SU-DHL-6 (cell line): ENCODE measurements at regions not wholly inside any gene's neighbourhood (a gene's known extent, or its start where the extent isn't known, plus 50 kb on each side); places are given as distances from the start of the nearest gene placed in this dataset.

Experiments
- H2AFZ ChIP-seq: fragments of 200-600 bp; sonication (generic); 2 replicates; pipeline ENCODE4 v1.6.1; 2014; ENCODE audit warnings: low read depth, mild to moderate bottlenecking, moderate library complexity, mixed read lengths, antibody characterized with exemption, low read length; ENCODE audit not compliant: severe bottlenecking
- H3F3A ChIP-seq: fragments of 200-600 bp; shearing (Covaris generic); 2 replicates; pipeline ENCODE4 v1.6.0; 2016; ENCODE audit warnings: antibody characterized with exemption, mild to moderate bottlenecking; ENCODE audit not compliant: insufficient read depth
- H3K27ac ChIP-seq: fragments of 200-600 bp; sonication (generic); 2 replicates; pipeline ENCODE4 v1.5.1; 2016; ENCODE audit warnings: low read depth, mild to moderate bottlenecking, low read length, moderate library complexity, mixed read lengths
- H3K27me3 ChIP-seq: fragments of 200-600 bp; sonication (generic), shearing (Covaris generic); 2 replicates; pipeline ENCODE4 v1.6.0; 2014; ENCODE audit warnings: mild to moderate bottlenecking, low read length
- H3K36me3 ChIP-seq: fragments of 200-600 bp; sonication (generic); 2 replicates; pipeline ENCODE4 v1.6.1; 2014; ENCODE audit warnings: mild to moderate bottlenecking, low read length, mixed read lengths
- H3K4me2 ChIP-seq: fragments of 300-600, 200-600 bp; shearing (Covaris generic), sonication (generic); 2 replicates; pipeline ENCODE4 v1.6.0; 2014; ENCODE audit warnings: low read length, low read depth, mild to moderate bottlenecking; ENCODE audit not compliant: poor library complexity, severe bottlenecking
- H3K4me3 ChIP-seq: fragments of 200-600 bp; sonication (generic); 2 replicates; pipeline ENCODE4 v1.5.1; 2014; ENCODE audit warnings: antibody characterized with exemption, low read length, mild to moderate bottlenecking, mixed read lengths; ENCODE audit not compliant: insufficient read depth, poor library complexity, severe bottlenecking
- H3K79me2 ChIP-seq: fragments of 200-600 bp; sonication (generic); 2 replicates; pipeline ENCODE4 v1.6.1; 2014; ENCODE audit warnings: mild to moderate bottlenecking, low read length, moderate library complexity; ENCODE audit not compliant: insufficient read depth
- H3K9ac ChIP-seq: fragments of 200-600 bp; sonication (generic); 2 replicates; pipeline ENCODE4 v1.7.0; 2014; ENCODE audit warnings: mild to moderate bottlenecking, low read length
- H3K9me2 ChIP-seq: fragments of 200-600 bp; sonication (generic); replicated peaks from 2 replicates; pipeline ENCODE4 v1.6.1; 2014; ENCODE audit warnings: low read length; ENCODE audit not compliant: insufficient read depth
- H3K9me3 ChIP-seq: fragments of 200-600 bp; sonication (generic); 2 replicates; pipeline ENCODE4 v1.6.1; 2014; ENCODE audit warnings: low read length, mixed read lengths; ENCODE audit not compliant: insufficient read depth
- H4K20me1 ChIP-seq: fragments of 200-600 bp; sonication (generic); 2 replicates; pipeline ENCODE4 v1.6.1; 2014; ENCODE audit warnings: low read depth, mild to moderate bottlenecking, antibody characterized with exemption, low read length, moderate library complexity, mixed read lengths
- EZH2phosphoT487 ChIP-seq: fragments of 200-600 bp; sonication (generic), shearing (Covaris generic); conservative IDR thresholded peaks from 2 replicates; pipeline ENCODE4 v1.6.1; 2018; ENCODE audit warnings: mild to moderate bottlenecking, antibody characterized with exemption, low read length, moderate library complexity, mixed read lengths
- TF ChIP-seq, protein P1 (sequence below): fragments of 200-600 bp; sonication (generic); IDR thresholded peaks from one replicate; pipeline ENCODE4 v1.5.1; 2017; ENCODE audit warnings: antibody characterized with exemption, mild to moderate bottlenecking, low read length, moderate library complexity; ENCODE audit not compliant: insufficient read depth, poor library complexity, severe bottlenecking

DNA sequence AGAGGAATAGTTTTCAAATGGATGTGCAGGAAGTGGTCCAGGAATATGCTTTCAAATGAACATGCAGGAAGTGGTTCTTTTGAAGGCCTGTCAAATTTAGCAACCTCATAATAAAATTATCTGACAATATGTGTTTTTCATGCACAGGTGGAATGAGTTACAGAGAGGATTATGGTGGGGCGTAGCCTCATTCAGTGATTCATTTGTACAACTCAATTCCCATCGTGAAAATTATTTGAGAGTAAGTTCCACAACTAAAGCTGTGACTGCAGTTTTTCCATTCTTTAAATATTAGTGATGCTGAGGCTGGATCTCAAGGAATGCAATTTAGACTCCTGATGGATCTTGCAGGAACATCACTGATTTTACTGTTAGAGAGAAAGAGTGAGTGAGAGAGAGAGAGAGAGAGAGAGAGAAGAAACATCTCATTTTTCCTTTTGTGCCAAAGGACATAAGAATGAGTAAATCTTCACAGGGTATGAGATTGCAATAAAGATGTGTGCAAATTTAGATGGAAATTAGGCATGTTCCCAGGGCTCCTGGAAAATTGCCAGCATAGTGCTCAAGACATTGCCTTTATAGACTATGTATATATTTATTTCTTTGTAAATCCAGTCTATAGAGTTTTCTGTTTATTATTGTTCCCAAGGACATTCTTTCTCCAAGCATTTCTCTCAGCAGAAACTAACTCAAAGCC, 394.9 kb upstream of the ZEB2 start:
- Histone ChIP-seq H3K79me2 (no peaks in the 10 kb centered on the region), H3K9me2 (no peaks in the 10 kb centered on the region), H2AFZ (no peak overlapping the region), H3K36me3 (no peaks in the 10 kb centered on the region), H4K20me1 (no peaks in the 10 kb centered on the region), H3K9ac (no peak overlapping the region), H3K27me3 (no peaks in the 10 kb centered on the region), H3K4me2 (no peak overlapping the region), H3F3A (no peaks in the 10 kb centered on the region), H3K27ac (no peak overlapping the region), H3K4me3 (no peak overlapping the region), H3K9me3 (no peaks in the 10 kb centered on the region)
- no peak for TF ChIP-seq EZH2phosphoT487
- TF ChIP-seq, protein P1, sequence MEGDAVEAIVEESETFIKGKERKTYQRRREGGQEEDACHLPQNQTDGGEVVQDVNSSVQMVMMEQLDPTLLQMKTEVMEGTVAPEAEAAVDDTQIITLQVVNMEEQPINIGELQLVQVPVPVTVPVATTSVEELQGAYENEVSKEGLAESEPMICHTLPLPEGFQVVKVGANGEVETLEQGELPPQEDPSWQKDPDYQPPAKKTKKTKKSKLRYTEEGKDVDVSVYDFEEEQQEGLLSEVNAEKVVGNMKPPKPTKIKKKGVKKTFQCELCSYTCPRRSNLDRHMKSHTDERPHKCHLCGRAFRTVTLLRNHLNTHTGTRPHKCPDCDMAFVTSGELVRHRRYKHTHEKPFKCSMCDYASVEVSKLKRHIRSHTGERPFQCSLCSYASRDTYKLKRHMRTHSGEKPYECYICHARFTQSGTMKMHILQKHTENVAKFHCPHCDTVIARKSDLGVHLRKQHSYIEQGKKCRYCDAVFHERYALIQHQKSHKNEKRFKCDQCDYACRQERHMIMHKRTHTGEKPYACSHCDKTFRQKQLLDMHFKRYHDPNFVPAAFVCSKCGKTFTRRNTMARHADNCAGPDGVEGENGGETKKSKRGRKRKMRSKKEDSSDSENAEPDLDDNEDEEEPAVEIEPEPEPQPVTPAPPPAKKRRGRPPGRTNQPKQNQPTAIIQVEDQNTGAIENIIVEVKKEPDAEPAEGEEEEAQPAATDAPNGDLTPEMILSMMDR: no peak

DNA sequence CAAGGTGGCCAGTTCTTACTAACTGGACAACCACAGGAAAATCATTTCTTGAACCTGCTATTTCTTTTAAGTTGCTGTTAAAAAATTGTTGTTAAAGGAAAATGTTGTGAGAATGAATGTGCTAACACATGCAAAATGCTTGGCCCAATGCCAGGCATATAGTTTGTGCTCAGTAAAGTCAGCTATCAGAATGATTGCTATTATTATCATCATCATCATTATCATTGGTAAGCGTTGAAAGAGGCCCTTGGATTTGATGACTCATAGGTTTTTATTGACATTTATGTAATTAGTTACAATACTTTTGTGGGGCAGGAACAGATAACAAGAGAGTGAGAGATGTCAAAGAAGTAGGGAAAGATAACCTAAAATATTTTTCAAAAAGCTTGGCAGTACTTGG, 394.2 kb upstream of the ZEB2 start:
- H3K9me3 ChIP-seq: no peaks in the 10 kb centered on the region
- no peaks in the 10 kb centered on the region for H3F3A ChIP-seq
- H3K36me3 ChIP-seq: no peaks in the 10 kb centered on the region
- no peak overlapping the region for H3K4me2 ChIP-seq
- no peaks in the 10 kb centered on the region for H3K27me3 ChIP-seq
- no peak overlapping the region for H3K27ac ChIP-seq
- H3K9me2 ChIP-seq: no peaks in the 10 kb centered on the region
- no peak overlapping the region for H3K4me3 ChIP-seq
- H4K20me1 ChIP-seq: no peaks in the 10 kb centered on the region
- TF ChIP-seq EZH2phosphoT487: no peak
- TF ChIP-seq, protein P1: no peak
- H2AFZ ChIP-seq: no peak overlapping the region
- H3K79me2 ChIP-seq: no peaks in the 10 kb centered on the region
- H3K9ac ChIP-seq: no peak overlapping the region

DNA sequence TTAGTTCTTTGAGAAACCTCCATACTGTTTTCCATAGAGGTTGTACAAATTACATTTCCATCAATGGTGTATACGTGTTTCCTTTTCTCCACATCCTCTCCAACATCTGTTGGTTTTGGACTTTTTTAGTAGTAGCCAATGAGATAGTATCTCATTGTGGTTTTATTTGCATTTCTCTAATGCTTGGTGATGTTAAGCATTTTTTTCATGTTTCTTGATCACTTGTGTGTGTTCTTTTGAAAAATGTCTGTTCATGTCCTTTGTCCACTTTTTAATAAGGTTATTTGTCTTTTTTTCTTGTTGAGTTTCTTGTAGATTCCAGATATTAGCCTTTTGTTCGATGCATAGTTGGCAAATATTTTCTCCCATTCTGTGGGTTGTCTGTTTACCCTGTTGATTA, 392.3 kb upstream of the ZEB2 start:
- H3K9ac ChIP-seq: no peak overlapping the region
- H2AFZ ChIP-seq: no peak overlapping the region
- H3K4me3 ChIP-seq: no peak overlapping the region
- H3K79me2 ChIP-seq: no peaks in the 10 kb centered on the region
- H3K4me2 ChIP-seq: no peak overlapping the region
- no peaks in the 10 kb centered on the region for H3F3A ChIP-seq
- H3K9me3 ChIP-seq: no peaks in the 10 kb centered on the region
- H3K27ac ChIP-seq: no peak overlapping the region
- H3K36me3 ChIP-seq: no peaks in the 10 kb centered on the region
- TF ChIP-seq EZH2phosphoT487: no peak
- TF ChIP-seq, protein P1: no peak
- no peaks in the 10 kb centered on the region for H3K27me3 ChIP-seq
- no peaks in the 10 kb centered on the region for H4K20me1 ChIP-seq
- no peaks in the 10 kb centered on the region for H3K9me2 ChIP-seq
